Sigmoid colon (tissue), 4 donors: ENCODE measurements at regions not wholly inside any gene's neighbourhood (a gene's known extent, or its start where the extent isn't known, plus 50 kb on each side); places are given as distances from the start of the nearest gene placed in this dataset.

Source experiments
- EP300 ChIP-seq, 4 donors: sonication (generic); formaldehyde crosslinking; IDR thresholded peaks; one replicate each; pipeline ENCODE4 v1.6.1; 2017; ENCODE audit warnings: antibody characterized with exemption in 4 of 4
- POLR2A ChIP-seq, 2 donors: fragments of 450-650 bp; IDR thresholded peaks; one replicate each; pipeline ENCODE4 v1.6.1; 2016; ENCODE audit warnings: antibody characterized with exemption in 2 of 2, mild to moderate bottlenecking in 2 of 2, moderate library complexity in 2 of 2
- POLR2AphosphoS5 ChIP-seq, 4 donors: sonication (generic); formaldehyde crosslinking; IDR thresholded peaks; one replicate each; pipeline ENCODE4 v1.6.1; 2017; ENCODE audit warnings: antibody characterized with exemption in 4 of 4
- TF ChIP-seq, protein P1 (sequence below), 4 experiments: fragments of 450-650 bp in 3 of 4; fragments of 200-600 bp in 1 of 4; IDR thresholded peaks; one replicate each; pipeline ENCODE4 v1.5.1; 2016 to 2019; ENCODE audit warnings: antibody characterized with exemption in 4 of 4, mild to moderate bottlenecking in 3 of 4, moderate library complexity in 2 of 4

DNA sequence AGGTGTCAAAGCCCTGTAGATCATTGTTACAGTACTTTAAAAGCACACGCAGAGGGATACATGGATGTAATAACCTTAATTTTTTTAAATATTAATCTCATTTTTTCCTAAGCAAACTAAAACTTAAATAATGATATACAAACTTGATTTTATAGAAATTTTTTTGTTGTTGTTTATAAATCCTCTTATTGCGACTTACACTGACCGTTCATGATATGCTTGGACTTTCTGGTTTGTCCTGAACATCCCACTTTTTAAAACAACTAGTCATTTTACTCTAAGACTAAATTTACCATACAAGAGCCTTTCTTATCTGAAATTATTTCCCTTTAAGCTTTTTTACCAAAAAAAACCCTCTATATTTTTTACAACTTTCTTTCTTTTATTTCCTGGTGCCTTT is 2106.0 kb downstream of the PCDH7 start:
- TF ChIP-seq POLR2A (IDR thresholded peaks at IDR 0.05) (no peak), POLR2AphosphoS5 (IDR thresholded peaks at IDR 0.05) (no peak), EP300 (IDR thresholded peaks at IDR 0.05) (no peak)
- TF ChIP-seq, protein P1, sequence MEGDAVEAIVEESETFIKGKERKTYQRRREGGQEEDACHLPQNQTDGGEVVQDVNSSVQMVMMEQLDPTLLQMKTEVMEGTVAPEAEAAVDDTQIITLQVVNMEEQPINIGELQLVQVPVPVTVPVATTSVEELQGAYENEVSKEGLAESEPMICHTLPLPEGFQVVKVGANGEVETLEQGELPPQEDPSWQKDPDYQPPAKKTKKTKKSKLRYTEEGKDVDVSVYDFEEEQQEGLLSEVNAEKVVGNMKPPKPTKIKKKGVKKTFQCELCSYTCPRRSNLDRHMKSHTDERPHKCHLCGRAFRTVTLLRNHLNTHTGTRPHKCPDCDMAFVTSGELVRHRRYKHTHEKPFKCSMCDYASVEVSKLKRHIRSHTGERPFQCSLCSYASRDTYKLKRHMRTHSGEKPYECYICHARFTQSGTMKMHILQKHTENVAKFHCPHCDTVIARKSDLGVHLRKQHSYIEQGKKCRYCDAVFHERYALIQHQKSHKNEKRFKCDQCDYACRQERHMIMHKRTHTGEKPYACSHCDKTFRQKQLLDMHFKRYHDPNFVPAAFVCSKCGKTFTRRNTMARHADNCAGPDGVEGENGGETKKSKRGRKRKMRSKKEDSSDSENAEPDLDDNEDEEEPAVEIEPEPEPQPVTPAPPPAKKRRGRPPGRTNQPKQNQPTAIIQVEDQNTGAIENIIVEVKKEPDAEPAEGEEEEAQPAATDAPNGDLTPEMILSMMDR (IDR thresholded peaks at IDR 0.05) = no peak
